ENCODE measurements at regions not wholly inside any gene's neighbourhood (a gene's known extent, or its start where the extent isn't known, plus 50 kb on each side); places are given as distances from the start of the nearest gene placed in this dataset.

DNA sequence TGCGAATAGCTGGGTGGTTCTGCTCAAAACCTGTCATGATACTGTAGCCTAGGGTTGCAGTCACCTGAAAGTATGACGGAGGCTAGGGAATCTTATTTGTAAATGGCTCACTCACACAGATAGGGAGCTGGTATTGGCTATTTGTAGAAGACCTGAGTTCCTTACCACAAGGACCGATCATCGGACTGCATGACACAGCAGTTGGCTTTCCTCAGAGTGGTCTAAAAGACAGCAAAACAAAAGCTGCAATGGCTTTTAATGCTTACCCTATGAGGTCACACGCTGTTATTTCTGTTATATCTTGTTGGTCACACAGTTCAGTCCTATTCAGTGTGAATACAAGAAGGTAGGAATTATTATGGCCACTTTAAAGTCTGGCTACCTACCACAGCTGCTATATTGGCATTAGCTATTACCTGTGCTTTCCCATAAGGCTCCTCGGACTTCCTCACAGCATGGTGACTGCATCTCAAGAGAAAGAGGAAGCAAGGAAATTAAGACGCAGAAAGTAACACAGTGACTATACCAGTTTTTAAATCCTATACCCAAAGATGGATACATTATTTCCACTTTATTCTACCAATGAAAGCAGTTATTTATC lies 68.4 kb upstream of the LRRC7 start:
- DNase-seq (ENCODE audit: low spot score in 2 of 2): no peak
- no peaks in the 10 kb centered on the region for H3K27me3 ChIP-seq
- H3K27ac ChIP-seq: no peak overlapping the region
- 86 to 90% methylated on average over 7 of the region's 7 CpGs for WGBS, 2 donors
- TF ChIP-seq EP300 (IDR thresholded peaks at IDR 0.05): no peak
- TF ChIP-seq, protein P1, sequence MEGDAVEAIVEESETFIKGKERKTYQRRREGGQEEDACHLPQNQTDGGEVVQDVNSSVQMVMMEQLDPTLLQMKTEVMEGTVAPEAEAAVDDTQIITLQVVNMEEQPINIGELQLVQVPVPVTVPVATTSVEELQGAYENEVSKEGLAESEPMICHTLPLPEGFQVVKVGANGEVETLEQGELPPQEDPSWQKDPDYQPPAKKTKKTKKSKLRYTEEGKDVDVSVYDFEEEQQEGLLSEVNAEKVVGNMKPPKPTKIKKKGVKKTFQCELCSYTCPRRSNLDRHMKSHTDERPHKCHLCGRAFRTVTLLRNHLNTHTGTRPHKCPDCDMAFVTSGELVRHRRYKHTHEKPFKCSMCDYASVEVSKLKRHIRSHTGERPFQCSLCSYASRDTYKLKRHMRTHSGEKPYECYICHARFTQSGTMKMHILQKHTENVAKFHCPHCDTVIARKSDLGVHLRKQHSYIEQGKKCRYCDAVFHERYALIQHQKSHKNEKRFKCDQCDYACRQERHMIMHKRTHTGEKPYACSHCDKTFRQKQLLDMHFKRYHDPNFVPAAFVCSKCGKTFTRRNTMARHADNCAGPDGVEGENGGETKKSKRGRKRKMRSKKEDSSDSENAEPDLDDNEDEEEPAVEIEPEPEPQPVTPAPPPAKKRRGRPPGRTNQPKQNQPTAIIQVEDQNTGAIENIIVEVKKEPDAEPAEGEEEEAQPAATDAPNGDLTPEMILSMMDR (IDR thresholded peaks at IDR 0.05): no peak
- no peak for TF ChIP-seq POLR2A (IDR thresholded peaks at IDR 0.05)
- no peak overlapping the region for H3K4me3 ChIP-seq
- H3K4me1 ChIP-seq: no peaks in the 10 kb centered on the region
- H3K9me3 ChIP-seq: no peaks in the 10 kb centered on the region
- no peaks in the 10 kb centered on the region for H3K36me3 ChIP-seq

DNA sequence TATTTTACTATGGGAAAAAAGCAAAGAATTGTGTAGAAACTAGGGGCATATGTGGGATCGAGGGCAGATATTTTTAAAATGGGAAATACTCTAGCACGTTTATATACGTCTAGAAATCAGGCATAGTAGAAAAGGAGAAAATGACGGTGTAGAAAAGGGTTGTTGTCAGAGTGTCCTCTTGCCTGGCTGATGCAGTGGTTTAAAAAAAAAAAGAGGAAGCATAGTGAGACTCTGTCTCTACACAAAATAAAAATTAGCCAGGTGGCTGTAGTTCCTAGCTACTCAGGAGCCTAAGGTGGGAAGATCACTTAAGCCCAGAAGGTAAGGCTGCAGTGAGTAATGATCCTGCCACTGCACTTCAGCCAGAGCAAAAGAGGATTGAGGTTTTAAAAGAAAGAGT lies 64.7 kb upstream of the LRRC7 start:
- Histone ChIP-seq H3K9me3 (no peaks in the 10 kb centered on the region), H3K4me1 (no peaks in the 10 kb centered on the region), H3K4me3 (no peak overlapping the region), H3K36me3 (no peaks in the 10 kb centered on the region), H3K27me3 (no peaks in the 10 kb centered on the region), H3K27ac (no peak overlapping the region)
- DNase-seq (ENCODE audit: low spot score in 2 of 2): no peak
- TF ChIP-seq, protein P1 (IDR thresholded peaks at IDR 0.05): no peak
- TF ChIP-seq EP300 (IDR thresholded peaks at IDR 0.05) (no peak), POLR2A (IDR thresholded peaks at IDR 0.05) (no peak)
- 72 to 76% methylated on average over 4 of the region's 4 CpGs for WGBS, 2 donors

DNA sequence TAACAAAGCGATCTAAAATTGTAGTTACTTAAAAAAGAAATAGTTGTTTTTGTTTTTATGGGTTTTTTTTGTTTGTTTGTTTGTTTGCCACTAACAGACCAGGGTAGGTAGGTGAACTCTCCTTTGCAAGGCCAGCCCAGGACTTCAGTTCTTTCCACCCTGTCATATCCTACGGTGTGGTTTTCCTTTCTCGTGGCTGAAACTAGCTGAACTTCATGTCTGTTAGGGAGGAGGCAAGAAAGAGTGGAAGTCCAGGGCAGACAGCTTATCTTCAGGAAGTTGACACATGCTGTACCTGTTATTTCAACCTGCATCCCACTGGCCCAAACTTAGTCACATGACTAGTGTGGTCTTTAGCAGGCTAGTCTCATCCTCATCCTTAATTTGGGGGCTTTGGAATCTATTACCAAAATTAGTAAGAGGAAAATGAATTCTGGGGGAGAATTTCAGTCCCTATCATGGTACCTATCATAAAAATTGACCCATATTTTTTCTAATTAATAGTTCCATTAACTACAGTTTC lies 62.9 kb upstream of the LRRC7 start:
- no peak overlapping the region for H3K4me3 ChIP-seq
- 69 to 80% methylated on average over 3 of the region's 3 CpGs for WGBS, 2 donors
- H3K27me3 ChIP-seq: no peaks in the 10 kb centered on the region
- no peak for TF ChIP-seq POLR2A (IDR thresholded peaks at IDR 0.05)
- TF ChIP-seq, protein P1 (IDR thresholded peaks at IDR 0.05): no peak
- no peak for TF ChIP-seq EP300 (IDR thresholded peaks at IDR 0.05)
- no peak for DNase-seq (ENCODE audit: low spot score in 2 of 2)
- H3K27ac ChIP-seq: no peak overlapping the region
- H3K36me3 ChIP-seq: no peaks in the 10 kb centered on the region
- no peaks in the 10 kb centered on the region for H3K4me1 ChIP-seq
- no peaks in the 10 kb centered on the region for H3K9me3 ChIP-seq

DNA sequence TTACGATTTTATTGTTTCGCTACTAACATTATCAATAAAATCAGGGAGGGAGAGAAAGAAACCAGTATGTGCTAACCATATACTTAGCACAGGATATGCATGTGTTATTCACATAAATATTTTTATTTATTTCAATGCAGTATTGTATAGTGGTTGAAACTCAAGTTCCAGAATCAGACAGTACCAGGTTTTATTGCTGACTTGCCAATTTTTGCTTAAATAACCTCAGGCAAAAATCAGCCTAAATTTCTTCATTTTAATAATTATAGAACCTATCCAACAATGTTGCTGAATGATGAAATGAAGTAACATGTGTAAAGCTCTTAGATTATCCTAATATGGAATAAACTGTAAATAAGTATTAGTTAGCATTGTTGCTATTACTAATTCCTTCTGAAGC lies 61.4 kb upstream of the LRRC7 start:
- DNase-seq (ENCODE audit: low spot score in 2 of 2): no peak
- Histone ChIP-seq H3K4me3 (no peak overlapping the region), H3K9me3 (no peaks in the 10 kb centered on the region), H3K27ac (no peak overlapping the region), H3K36me3 (no peaks in the 10 kb centered on the region), H3K4me1 (no peaks in the 10 kb centered on the region), H3K27me3 (no peaks in the 10 kb centered on the region)
- TF ChIP-seq EP300 (IDR thresholded peaks at IDR 0.05): no peak
- TF ChIP-seq POLR2A (IDR thresholded peaks at IDR 0.05): no peak
- TF ChIP-seq, protein P1 (IDR thresholded peaks at IDR 0.05): no peak
- WGBS, 2 donors: 96 to 98% methylated on average over 2 of the region's 2 CpGs

DNA sequence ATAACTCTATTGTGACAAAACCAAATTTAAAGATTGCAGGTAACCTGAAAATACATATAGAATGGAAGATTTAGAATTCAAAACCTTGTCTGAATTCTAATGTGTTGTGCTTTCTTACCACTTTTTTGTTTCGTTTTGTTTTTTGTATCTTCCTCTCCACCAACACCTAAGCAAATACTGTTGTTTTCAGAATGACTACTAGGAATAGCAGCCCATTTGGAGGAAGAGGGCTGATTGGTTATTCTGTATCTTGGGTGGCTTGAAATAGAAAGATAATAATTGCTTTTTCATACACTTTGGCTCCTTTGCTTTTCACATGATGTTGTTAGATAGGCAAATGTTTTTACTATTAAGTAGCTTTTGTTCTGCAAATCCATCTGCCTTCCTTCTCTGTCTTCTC lies 61.0 kb upstream of the LRRC7 start:
- no peaks in the 10 kb centered on the region for H3K27me3 ChIP-seq
- H3K36me3 ChIP-seq: no peaks in the 10 kb centered on the region
- no peak overlapping the region for H3K4me3 ChIP-seq
- DNase-seq (ENCODE audit: low spot score in 2 of 2): no peak
- no peaks in the 10 kb centered on the region for H3K4me1 ChIP-seq
- no peaks in the 10 kb centered on the region for H3K9me3 ChIP-seq
- TF ChIP-seq, protein P1 (IDR thresholded peaks at IDR 0.05): no peak
- no peak for TF ChIP-seq EP300 (IDR thresholded peaks at IDR 0.05)
- no peak for TF ChIP-seq POLR2A (IDR thresholded peaks at IDR 0.05)
- H3K27ac ChIP-seq: no peak overlapping the region
- WGBS, 2 donors: 41 to 56% methylated on average over 1 of the region's 1 CpG
